OCI-LY3 (cell line): ENCODE measurements at regions not wholly inside any gene's neighbourhood (a gene's known extent, or its start where the extent isn't known, plus 50 kb on each side); places are given as distances from the start of the nearest gene placed in this dataset.

Experiments used
- EZH2phosphoT487 ChIP-seq: fragments of 200-600 bp; shearing (Covaris generic); IDR thresholded peaks from 2 replicates; pipeline ENCODE4 v1.6.1; 2018; ENCODE audit warnings: antibody characterized with exemption, mixed run types, low read depth
- TF ChIP-seq, protein P1 (sequence below): fragments of 200-600, 300-600 bp; sonication (generic); IDR thresholded peaks from 2 replicates; pipeline ENCODE4 v1.5.1; 2014; ENCODE audit warnings: antibody characterized with exemption, low read length, low read depth

DNA sequence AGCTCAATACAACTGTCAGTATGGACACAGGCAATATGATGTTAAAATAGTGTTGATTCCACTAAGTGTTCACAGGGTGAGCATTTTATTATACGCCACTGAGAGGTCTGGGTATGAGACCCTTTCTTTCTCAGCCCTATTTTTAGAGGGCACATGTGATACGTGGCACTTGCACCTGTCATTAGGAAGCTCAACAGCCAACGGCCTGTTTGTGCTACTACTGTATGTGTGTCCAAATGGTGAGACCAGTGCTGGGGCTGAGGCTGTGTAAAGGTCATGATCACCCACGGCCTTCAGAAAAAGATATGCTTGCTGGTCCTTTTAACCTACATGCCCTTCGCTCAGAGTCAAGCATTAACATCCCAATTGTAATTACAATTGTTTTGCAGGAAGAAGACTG, 176.2 kb downstream of the DUSP10 start:
- TF ChIP-seq, protein P1, sequence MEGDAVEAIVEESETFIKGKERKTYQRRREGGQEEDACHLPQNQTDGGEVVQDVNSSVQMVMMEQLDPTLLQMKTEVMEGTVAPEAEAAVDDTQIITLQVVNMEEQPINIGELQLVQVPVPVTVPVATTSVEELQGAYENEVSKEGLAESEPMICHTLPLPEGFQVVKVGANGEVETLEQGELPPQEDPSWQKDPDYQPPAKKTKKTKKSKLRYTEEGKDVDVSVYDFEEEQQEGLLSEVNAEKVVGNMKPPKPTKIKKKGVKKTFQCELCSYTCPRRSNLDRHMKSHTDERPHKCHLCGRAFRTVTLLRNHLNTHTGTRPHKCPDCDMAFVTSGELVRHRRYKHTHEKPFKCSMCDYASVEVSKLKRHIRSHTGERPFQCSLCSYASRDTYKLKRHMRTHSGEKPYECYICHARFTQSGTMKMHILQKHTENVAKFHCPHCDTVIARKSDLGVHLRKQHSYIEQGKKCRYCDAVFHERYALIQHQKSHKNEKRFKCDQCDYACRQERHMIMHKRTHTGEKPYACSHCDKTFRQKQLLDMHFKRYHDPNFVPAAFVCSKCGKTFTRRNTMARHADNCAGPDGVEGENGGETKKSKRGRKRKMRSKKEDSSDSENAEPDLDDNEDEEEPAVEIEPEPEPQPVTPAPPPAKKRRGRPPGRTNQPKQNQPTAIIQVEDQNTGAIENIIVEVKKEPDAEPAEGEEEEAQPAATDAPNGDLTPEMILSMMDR = no peak
- no peak for TF ChIP-seq EZH2phosphoT487
